Muscle of leg (tissue), 3 donors: ENCODE measurements at regions not wholly inside any gene's neighbourhood (a gene's known extent, or its start where the extent isn't known, plus 50 kb on each side); places are given as distances from the start of the nearest gene placed in this dataset.

Experiments used
- DNase-seq: peaks from one replicate; pipeline ENCODE4 v3.0.0; 2013
- H3K27ac ChIP-seq: one replicate; pipeline ENCODE4 v1.5.1; 2013; ENCODE audit warnings: mild to moderate bottlenecking, low read length, control low read depth
- H3K27me3 ChIP-seq: one replicate; pipeline ENCODE4 v1.6.1; 2013; ENCODE audit warnings: low read length; ENCODE audit not compliant: control insufficient read depth, insufficient read depth
- H3K36me3 ChIP-seq: one replicate; pipeline ENCODE4 v1.6.1; 2013; ENCODE audit warnings: low read length; ENCODE audit not compliant: control insufficient read depth, insufficient read depth
- H3K4me1 ChIP-seq: one replicate; pipeline ENCODE4 v1.6.1; 2013; ENCODE audit warnings: low read length; ENCODE audit not compliant: control insufficient read depth, insufficient read depth
- H3K4me3 ChIP-seq: one replicate; pipeline ENCODE4 v1.5.1; 2013; ENCODE audit warnings: low read length, control low read depth
- H3K9me3 ChIP-seq: replicated peaks from 2 replicates; pipeline ENCODE4 v1.6.1; 2013; ENCODE audit warnings: low read depth, low read length; ENCODE audit not compliant: control insufficient read depth
- WGBS: methylation state at CpG from one replicate; pipeline ENCODE4 v1.1.5; 2013; ENCODE audit warnings: missing lambda C conversion rate; ENCODE audit not compliant: insufficient coverage; 5-methylcytosine and 5-hydroxymethylcytosine counted together

DNA sequence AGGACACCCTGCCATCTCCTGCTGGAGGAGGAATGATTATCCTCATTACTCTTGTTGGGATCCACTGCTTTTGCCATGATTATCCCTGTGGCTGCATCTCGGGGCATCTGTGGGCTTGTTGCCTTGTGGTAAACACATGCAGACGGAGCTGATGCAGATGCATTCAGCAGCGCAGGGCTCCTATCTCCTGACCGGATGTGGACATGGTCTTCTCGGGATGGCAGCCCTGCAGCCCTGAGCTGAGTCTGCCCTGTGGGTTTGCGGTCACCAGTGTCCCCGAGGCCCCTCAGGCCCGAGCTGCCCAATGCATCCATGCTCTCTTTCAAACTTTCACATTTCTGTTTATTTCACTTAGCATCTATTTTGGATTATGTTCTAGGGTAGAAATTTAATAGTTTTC lies 250.4 kb upstream of the IRX1 start:
- H3K4me1 ChIP-seq, result no peaks in the 10 kb centered on the region
- no peaks in the 10 kb centered on the region for H3K9me3 ChIP-seq
- WGBS, result 79% methylated on average over 5 of the region's 8 CpGs
- H3K27ac ChIP-seq, result no peak overlapping the region
- H3K27me3 ChIP-seq, result peaks cover 2% of the 10 kb centered on the region
- DNase-seq, result no peak
- no peaks in the 10 kb centered on the region for H3K36me3 ChIP-seq
- no peak overlapping the region for H3K4me3 ChIP-seq

DNA sequence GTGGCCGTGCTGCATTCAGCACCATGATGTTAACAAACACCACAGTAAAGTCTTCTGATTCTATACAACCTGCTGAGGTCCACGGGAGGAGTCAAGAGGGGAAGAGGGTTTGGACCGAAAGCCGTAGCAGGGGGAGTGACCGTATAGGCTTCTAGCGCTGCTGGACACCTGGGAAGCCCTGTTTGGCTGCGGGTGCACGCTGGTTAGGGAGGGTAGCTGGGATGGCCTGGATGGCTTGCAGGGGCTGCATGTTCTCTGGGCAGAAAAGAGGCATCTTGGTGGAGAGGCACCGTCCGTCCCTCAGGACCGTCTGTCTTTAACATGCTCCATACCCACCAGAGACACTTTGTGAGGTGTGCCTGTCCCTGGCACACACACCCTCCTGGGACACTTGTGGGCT lies 251.0 kb upstream of the IRX1 start:
- Histone ChIP-seq H3K9me3 (no peaks in the 10 kb centered on the region), H3K27ac (no peak overlapping the region), H3K36me3 (no peaks in the 10 kb centered on the region), H3K4me3 (no peak overlapping the region), H3K27me3 (peaks cover 2% of the 10 kb centered on the region), H3K4me1 (no peaks in the 10 kb centered on the region)
- no peak for DNase-seq
- WGBS, result 86% methylated on average over 7 of the region's 11 CpGs

DNA sequence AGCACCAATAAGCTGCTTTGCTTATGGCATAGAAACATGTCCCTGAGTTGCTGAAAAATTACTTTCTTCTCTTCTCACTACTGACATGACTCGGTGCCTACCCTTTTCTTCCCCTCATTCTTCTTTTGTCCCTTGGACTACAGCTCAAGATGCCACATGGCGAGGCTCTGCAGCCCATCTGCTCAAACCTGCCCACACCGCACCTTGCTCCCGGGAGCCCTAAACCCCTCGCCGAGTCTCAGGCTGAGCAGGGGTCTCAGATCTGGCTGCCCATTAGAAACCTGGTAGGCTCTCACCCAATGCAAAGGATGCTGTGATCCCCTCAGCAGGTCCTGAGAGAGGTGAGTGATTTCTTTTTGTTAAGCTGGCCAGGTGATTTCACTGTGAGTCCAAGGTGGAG lies 251.7 kb upstream of the IRX1 start:
- H3K4me1 ChIP-seq, result no peaks in the 10 kb centered on the region
- no peak overlapping the region for H3K4me3 ChIP-seq
- no peaks in the 10 kb centered on the region for H3K9me3 ChIP-seq
- no peaks in the 10 kb centered on the region for H3K36me3 ChIP-seq
- WGBS, result 71% methylated on average over 4 of the region's 6 CpGs
- peaks cover 2% of the 10 kb centered on the region for H3K27me3 ChIP-seq
- no peak overlapping the region for H3K27ac ChIP-seq
- no peak for DNase-seq

DNA sequence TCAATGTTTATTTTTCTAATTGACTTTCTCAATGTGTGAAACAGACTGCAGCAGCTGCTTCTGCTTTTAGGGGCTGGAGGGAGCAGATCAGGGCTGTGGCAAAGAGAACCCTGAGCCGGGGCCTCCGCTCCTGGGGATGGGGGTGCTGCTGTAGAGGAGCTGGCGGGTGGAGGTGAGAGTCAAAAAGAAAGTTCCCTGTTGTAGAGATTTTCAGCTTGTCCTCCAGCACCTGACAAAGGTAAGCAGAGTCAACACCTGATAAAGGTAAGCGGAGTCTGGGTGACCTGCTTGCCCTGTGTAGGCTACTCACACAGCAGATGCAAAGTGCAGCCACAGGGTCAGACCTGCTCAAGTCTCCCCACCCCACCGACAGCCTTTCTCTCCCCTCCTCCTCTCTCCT lies 252.4 kb upstream of the IRX1 start:
- WGBS, result 71% methylated on average over 5 of the region's 5 CpGs
- H3K9me3 ChIP-seq, result no peaks in the 10 kb centered on the region
- no peak overlapping the region for H3K4me3 ChIP-seq
- peaks cover 2% of the 10 kb centered on the region for H3K27me3 ChIP-seq
- H3K36me3 ChIP-seq, result no peaks in the 10 kb centered on the region
- DNase-seq, result no peak
- H3K27ac ChIP-seq, result no peak overlapping the region
- H3K4me1 ChIP-seq, result no peaks in the 10 kb centered on the region

DNA sequence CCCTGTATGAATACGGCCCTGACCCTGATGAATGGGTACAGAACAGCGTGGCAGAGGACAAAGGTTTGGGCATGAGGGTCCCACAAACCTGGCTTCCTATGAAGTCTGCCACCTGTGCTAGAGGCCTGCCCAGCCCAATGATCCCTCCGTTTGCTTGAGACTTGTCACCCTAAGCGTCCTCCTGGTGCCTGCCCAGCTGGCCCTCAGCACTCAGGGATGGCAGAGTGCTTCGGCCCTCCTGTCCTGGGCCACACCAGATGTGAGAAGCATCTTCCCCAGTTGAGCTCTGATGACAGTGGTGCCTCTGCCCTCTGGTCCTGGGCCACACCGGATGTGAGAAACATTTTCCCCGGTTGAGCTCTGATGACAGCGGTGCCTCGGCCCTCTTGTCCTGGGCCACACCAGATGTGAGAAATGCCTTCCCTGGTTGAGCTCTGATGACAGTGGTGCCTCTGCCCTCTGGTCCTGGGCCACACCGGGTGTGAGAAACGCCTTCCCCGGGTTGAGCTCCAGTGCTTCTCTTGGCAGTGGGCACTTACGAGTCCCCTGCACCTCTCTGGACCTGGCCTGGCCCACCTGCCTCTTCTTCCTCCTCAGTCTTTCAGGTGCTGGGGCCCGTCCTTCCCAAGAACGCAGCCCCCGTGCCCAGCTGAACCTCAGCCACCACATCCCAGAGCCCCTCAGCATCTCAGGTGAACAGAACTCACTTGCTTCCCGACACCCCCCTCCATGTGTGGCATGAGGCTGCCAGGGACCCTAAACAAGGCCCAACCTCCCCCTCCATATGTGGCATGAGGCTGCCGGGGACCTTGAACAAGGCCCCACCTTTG lies 253.1 kb upstream of the IRX1 start:
- Histone ChIP-seq H3K36me3 (no peaks in the 10 kb centered on the region), H3K4me1 (no peaks in the 10 kb centered on the region), H3K27ac (no peak overlapping the region), H3K9me3 (no peaks in the 10 kb centered on the region), H3K27me3 (peaks cover 2% of the 10 kb centered on the region), H3K4me3 (no peak overlapping the region)
- 90% methylated on average over 16 of the region's 18 CpGs for WGBS
- no peak for DNase-seq

DNA sequence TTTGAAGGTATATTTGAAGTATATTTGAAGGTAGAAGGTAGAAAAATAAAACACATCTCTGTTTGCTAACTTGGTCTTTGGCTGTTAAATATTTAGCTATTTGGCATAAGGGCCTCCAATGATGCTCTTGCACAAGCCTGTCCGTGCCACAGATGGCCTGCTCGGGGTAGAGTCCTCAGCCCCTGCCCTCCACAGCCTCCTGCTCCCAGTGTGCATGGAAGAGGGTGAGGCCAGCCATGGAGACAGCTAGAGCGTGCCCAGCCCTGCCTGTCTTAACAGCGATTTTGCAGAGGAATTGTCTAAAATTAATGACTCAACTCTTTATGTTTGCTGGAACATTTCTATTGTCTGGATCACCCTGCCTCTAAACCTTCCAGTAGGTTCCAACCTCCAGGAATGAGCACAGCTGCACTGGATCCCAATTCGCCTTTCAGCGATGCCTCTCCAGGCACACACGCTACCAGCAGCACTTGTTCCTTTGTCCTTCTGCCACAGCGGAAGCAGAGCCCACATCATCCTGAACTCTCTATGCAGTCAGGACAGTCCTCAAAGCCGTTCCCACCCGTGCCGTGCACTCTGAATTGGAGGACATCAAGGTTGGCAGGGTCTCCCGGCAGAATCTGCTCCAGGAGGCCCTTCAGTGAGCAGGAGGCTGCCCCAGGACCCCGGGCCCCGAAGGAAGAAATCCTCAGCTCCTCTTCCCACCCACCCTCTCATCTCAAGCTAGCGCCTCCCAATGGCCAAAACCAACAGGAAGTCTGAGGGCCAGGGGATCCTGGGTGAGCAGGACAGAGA lies 254.0 kb upstream of the IRX1 start:
- H3K4me3 ChIP-seq, result no peak overlapping the region
- H3K4me1 ChIP-seq, result no peaks in the 10 kb centered on the region
- 83% methylated on average over 10 of the region's 15 CpGs for WGBS
- H3K36me3 ChIP-seq, result no peaks in the 10 kb centered on the region
- peak; percentile 9 for DNase-seq
- H3K9me3 ChIP-seq, result no peaks in the 10 kb centered on the region
- no peak overlapping the region for H3K27ac ChIP-seq
- peaks cover 2% of the 10 kb centered on the region for H3K27me3 ChIP-seq

DNA sequence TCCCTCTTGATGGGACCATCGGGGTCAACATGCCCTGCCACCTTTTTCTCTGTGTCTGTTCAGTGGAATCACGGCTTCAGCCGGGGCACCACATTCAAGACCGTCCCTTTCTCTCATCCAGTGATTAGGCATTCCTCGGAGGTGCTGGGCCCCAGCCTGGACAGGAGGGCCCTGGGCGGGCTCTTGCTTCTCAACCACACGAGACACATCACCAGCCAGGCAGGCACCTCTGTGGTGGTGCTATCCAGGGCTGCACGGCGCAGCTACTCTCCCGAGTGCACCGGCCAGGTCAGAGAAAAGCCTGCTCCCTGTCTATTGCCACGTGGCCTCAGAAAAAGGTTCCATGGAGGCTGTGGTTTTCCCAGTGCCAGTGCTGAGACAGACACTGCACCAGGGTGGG lies 255.2 kb upstream of the IRX1 start:
- Histone ChIP-seq H3K9me3 (no peaks in the 10 kb centered on the region), H3K4me1 (no peaks in the 10 kb centered on the region), H3K4me3 (no peak overlapping the region), H3K27me3 (no peaks in the 10 kb centered on the region), H3K36me3 (no peaks in the 10 kb centered on the region), H3K27ac (no peak overlapping the region)
- DNase-seq, result no peak
- 84% methylated on average over 12 of the region's 12 CpGs for WGBS

DNA sequence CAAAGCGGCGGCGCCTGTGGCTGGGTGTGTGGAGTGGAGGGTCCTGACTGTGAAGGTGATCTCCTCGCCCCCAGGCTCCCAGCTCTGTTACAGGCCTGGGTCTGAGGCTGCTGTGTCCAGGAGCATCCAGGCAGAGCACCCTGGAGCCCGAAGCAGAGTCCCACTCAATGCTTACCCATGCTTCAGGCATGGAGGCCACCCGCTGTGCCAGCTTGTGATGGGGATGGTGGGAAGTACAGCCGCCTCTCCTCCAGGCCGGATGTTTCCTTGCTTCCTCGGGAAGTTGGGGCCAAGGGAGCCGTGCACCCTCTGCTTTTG lies 255.9 kb upstream of the IRX1 start:
- no peak overlapping the region for H3K4me3 ChIP-seq
- no peak overlapping the region for H3K27ac ChIP-seq
- no peak for DNase-seq
- no peaks in the 10 kb centered on the region for H3K9me3 ChIP-seq
- 93% methylated on average over 2 of the region's 10 CpGs for WGBS
- no peaks in the 10 kb centered on the region for H3K4me1 ChIP-seq
- H3K36me3 ChIP-seq, result no peaks in the 10 kb centered on the region
- H3K27me3 ChIP-seq, result no peaks in the 10 kb centered on the region

DNA sequence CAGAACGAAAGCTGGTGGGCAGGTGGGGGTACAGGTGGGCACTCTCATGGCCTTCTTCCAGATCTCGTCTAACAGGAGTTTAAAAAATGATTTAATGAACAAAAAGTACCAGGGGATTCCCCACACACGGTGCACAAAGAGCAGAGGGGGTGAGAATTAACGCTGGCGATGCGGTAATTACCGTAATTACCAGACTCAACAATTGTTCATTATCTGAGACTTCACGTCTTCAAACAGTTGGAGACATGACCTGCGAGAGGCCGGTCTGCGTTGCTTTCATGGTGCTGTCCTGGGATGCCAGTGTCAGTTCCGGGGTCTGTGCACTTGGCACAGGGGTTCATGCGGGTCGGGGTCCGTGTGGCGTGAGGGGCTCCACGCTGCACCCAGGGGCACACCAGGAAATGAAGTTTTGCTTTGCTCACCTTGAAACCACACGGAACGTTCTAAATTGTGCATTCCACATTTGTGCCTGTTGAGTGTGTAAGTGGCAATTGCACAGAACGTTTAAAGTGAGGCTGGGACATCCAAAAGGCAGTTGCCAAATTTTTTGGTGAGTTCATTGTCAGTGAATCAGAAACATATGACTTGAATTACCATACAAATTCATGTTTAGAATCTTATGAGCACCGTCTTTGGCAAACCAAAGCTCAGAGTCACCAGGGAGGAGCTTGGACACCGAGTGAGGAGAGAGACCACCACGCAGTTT lies 256.4 kb upstream of the IRX1 start:
- Histone ChIP-seq H3K4me1 (no peaks in the 10 kb centered on the region), H3K4me3 (no peak overlapping the region), H3K27ac (no peak overlapping the region), H3K36me3 (no peaks in the 10 kb centered on the region), H3K9me3 (no peaks in the 10 kb centered on the region), H3K27me3 (no peaks in the 10 kb centered on the region)
- WGBS, result 75% methylated on average over 19 of the region's 23 CpGs
- peak; percentile 27 for DNase-seq

DNA sequence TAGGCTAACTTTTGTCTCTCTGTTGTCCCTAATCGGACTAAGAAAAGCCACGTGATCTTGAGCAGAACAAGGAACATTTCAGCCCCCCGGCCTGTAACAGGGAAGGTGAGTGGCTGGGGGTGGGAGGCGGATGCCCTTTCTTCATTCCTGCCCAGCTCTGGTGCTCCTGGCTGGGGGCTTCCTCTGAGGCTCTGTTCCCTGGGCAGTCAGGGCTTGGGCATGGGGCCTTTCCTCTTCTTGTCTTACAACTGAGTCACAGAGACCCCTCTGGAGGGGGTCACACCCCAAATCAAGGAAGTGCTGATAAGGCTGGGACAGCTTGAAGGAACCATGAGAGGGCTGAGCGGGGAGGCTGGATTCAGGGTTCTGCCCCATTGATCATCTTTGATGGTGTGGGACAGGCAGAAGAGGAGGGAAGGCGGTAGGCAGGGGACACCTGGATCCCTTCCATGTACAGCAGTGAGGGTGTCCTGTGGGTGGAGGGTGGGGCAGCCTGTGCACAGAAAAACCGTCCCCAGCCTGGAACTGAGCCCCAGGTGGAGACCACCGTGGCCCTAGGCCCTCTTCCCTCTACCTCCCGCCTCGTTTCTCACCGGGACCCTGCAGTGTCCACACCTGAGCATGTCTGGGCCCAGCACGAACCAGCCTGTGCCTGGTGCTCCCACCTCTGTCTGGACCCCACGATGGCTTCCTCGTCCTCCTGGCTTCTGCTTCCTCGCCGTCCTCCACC lies 257.7 kb upstream of the IRX1 start:
- H3K4me1 ChIP-seq, result no peaks in the 10 kb centered on the region
- WGBS, result 85% methylated on average over 11 of the region's 16 CpGs
- DNase-seq, result no peak

More for the DNA sequence above, 257.7 kb upstream of the IRX1 start:
- no peak overlapping the region for H3K27ac ChIP-seq
- H3K4me3 ChIP-seq, result no peak overlapping the region
- H3K27me3 ChIP-seq, result no peaks in the 10 kb centered on the region
- H3K9me3 ChIP-seq, result no peaks in the 10 kb centered on the region
- no peaks in the 10 kb centered on the region for H3K36me3 ChIP-seq
